Cardiac muscle cell (in vitro differentiated cells and primary cell): ENCODE measurements at regions not wholly inside any gene's neighbourhood (a gene's known extent, or its start where the extent isn't known, plus 50 kb on each side); places are given as distances from the start of the nearest gene placed in this dataset.

Experiments
- DNase-seq, 2 donors: peaks; one replicate each; pipeline versions ENCODE4 v3.0.0 to v3.0.0-alpha.2; 2010 to 2017; ENCODE audit warnings: low read depth in 1 of 2, low spot score in 1 of 2
- H3K27ac ChIP-seq: fragments of 200-600 bp; sonication (generic); 2 replicates; pipeline ENCODE4 v1.5.1; 2016
- H3K27me3 ChIP-seq: fragments of 200-600 bp; sonication (generic); 2 replicates; pipeline ENCODE4 v1.6.0; 2016; ENCODE audit warnings: control low read depth
- H3K36me3 ChIP-seq: fragments of 200-600 bp; sonication (generic); 2 replicates; pipeline ENCODE4 v1.5.1; 2016; ENCODE audit warnings: control low read depth
- H3K4me1 ChIP-seq: fragments of 200-600 bp; sonication (generic); 2 replicates; pipeline ENCODE4 v1.8.1; 2017; ENCODE audit warnings: low read depth, mild to moderate bottlenecking, mixed run types
- H3K4me3 ChIP-seq: fragments of 200-600 bp; sonication (generic); 2 replicates; pipeline ENCODE4 v1.5.1; 2016; ENCODE audit warnings: mild to moderate bottlenecking
- H3K9me3 ChIP-seq: fragments of 200-600 bp; sonication (generic); 2 replicates; pipeline ENCODE4 v1.5.1; 2017; ENCODE audit warnings: low read depth, mild to moderate bottlenecking, control low read depth
- CTCF ChIP-seq: IDR thresholded peaks from 2 replicates; pipeline ENCODE4 v1.5.1; 2012; ENCODE audit warnings: low read depth, mild to moderate bottlenecking, low read length

GRCh38 chr2:111236025-111236424 is 115.3 kb downstream of the BCL2L11 start:
- no peak overlapping the region for H3K27ac ChIP-seq
- no peaks in the 10 kb centered on the region for H3K27me3 ChIP-seq
- no peak overlapping the region for H3K4me3 ChIP-seq
- H3K36me3 ChIP-seq: no peaks in the 10 kb centered on the region
- DNase-seq: peak in 1 of 2 donors; percentile 7
- no peaks in the 10 kb centered on the region for H3K9me3 ChIP-seq
- no peak for TF ChIP-seq CTCF
- H3K4me1 ChIP-seq: no peaks in the 10 kb centered on the region

DNA sequence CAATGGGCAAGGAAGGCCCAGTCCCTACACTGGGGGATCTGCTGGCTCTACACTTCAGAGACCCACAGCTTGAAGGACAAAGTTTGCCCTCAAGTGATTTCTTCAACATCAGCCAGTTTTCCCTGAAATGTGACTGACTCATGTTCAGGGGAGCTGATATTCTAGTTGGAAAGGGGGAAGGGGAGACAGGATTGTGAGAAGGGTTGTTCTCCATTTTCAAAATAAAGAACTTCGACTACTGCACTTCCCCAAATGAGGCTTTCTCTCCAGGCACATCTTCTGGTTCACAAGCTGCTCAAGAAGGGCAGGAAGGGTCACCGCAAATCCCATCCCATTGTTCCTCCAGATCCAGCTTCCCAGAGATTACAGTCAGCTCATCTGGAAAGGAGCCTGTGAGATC is 117.6 kb downstream of the BCL2L11 start:
- Histone ChIP-seq H3K4me3 (no peak overlapping the region), H3K27me3 (no peaks in the 10 kb centered on the region), H3K36me3 (no peaks in the 10 kb centered on the region), H3K4me1 (no peaks in the 10 kb centered on the region), H3K27ac (no peak overlapping the region), H3K9me3 (no peaks in the 10 kb centered on the region)
- no peak for TF ChIP-seq CTCF
- DNase-seq: no peak

DNA sequence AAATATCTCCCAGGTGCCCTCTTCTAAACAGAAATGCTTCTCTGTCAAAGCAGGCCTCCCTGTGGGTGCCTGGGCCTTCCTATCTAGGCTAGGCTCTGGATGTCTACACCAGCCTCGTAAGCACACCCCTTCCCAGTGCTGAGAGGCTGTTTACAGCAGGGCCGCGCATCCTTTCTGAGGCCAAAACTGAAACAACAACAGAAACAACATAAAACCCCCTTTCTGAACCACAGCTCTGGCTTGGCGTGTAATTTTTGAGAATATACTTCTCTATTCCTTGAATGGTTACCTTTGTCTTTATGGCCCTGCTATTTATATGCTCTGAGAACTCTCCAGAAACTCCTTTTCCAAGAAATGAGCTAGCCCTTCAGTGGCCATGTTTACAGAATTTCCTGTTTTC is 118.4 kb downstream of the BCL2L11 start:
- no peak overlapping the region for H3K27ac ChIP-seq
- no peaks in the 10 kb centered on the region for H3K4me1 ChIP-seq
- no peak for TF ChIP-seq CTCF
- H3K36me3 ChIP-seq: no peaks in the 10 kb centered on the region
- no peaks in the 10 kb centered on the region for H3K27me3 ChIP-seq
- H3K9me3 ChIP-seq: no peaks in the 10 kb centered on the region
- no peak for DNase-seq
- H3K4me3 ChIP-seq: no peak overlapping the region

GRCh38 chr2:111239581-111240249 is 119.0 kb downstream of the BCL2L11 start:
- Histone ChIP-seq H3K27me3 (no peaks in the 10 kb centered on the region), H3K27ac (no peak overlapping the region), H3K4me3 (no peak overlapping the region), H3K36me3 (no peaks in the 10 kb centered on the region), H3K9me3 (no peaks in the 10 kb centered on the region), H3K4me1 (no peaks in the 10 kb centered on the region)
- TF ChIP-seq CTCF: no peak
- DNase-seq: no peak

GRCh38 chr2:111243295-111243694 is 122.6 kb downstream of the BCL2L11 start:
- TF ChIP-seq CTCF: no peak
- Histone ChIP-seq H3K27me3 (no peaks in the 10 kb centered on the region), H3K36me3 (no peaks in the 10 kb centered on the region), H3K4me3 (no peak overlapping the region), H3K4me1 (no peaks in the 10 kb centered on the region), H3K9me3 (no peaks in the 10 kb centered on the region), H3K27ac (no peak overlapping the region)
- no peak for DNase-seq
